ENCODE measurements at regions not wholly inside any gene's neighbourhood (a gene's known extent, or its start where the extent isn't known, plus 50 kb on each side); places are given as distances from the start of the nearest gene placed in this dataset.

GRCh38 chr5:121188849-121189248 lies 662.8 kb upstream of the FTMT start:
- H3K27ac ChIP-seq (ENCODE audit: low read depth, low read length): no peak overlapping the region
- H3K4me3 ChIP-seq (ENCODE audit: insufficient read depth, low read length): no peak overlapping the region
- no peaks in the 10 kb centered on the region for H3K4me1 ChIP-seq (ENCODE audit: insufficient read depth, low read length)
- no peak for TF ChIP-seq CTCF (IDR thresholded peaks at IDR 0.05; ENCODE audit: extremely low read depth, low read depth, low read length)
- no peak overlapping the region for H3K4me2 ChIP-seq (ENCODE audit: insufficient read depth, low read length)
- DNase-seq (ENCODE audit: insufficient read length, low spot score, missing footprints): no peak
- H3K9me3 ChIP-seq (ENCODE audit: low read depth, low read length): no peaks in the 10 kb centered on the region
- H4K20me1 ChIP-seq (ENCODE audit: insufficient read depth, low read length): no peaks in the 10 kb centered on the region
- no peaks in the 10 kb centered on the region for H3K36me3 ChIP-seq (ENCODE audit: insufficient read depth, low read length)
- no peaks in the 10 kb centered on the region for H3K79me2 ChIP-seq (ENCODE audit: insufficient read depth, low read length)
- no peaks in the 10 kb centered on the region for H3K27me3 ChIP-seq (ENCODE audit: insufficient read depth, low read length)
- H2AFZ ChIP-seq (ENCODE audit: low read length): no peak overlapping the region

GRCh38 chr5:121189342-121190305 lies 662.1 kb upstream of the FTMT start:
- H3K36me3 ChIP-seq (ENCODE audit: insufficient read depth, low read length): no peaks in the 10 kb centered on the region
- H3K27me3 ChIP-seq (ENCODE audit: insufficient read depth, low read length): no peaks in the 10 kb centered on the region
- no peak overlapping the region for H3K4me3 ChIP-seq (ENCODE audit: insufficient read depth, low read length)
- H2AFZ ChIP-seq (ENCODE audit: low read length): no peak overlapping the region
- H3K27ac ChIP-seq (ENCODE audit: low read depth, low read length): no peak overlapping the region
- H3K4me1 ChIP-seq (ENCODE audit: insufficient read depth, low read length): no peaks in the 10 kb centered on the region
- no peaks in the 10 kb centered on the region for H3K79me2 ChIP-seq (ENCODE audit: insufficient read depth, low read length)
- H3K9me3 ChIP-seq (ENCODE audit: low read depth, low read length): no peaks in the 10 kb centered on the region
- DNase-seq (ENCODE audit: insufficient read length, low spot score, missing footprints): peak; percentile 0
- no peaks in the 10 kb centered on the region for H4K20me1 ChIP-seq (ENCODE audit: insufficient read depth, low read length)
- TF ChIP-seq CTCF (IDR thresholded peaks at IDR 0.05; ENCODE audit: extremely low read depth, low read depth, low read length): no peak
- H3K4me2 ChIP-seq (ENCODE audit: insufficient read depth, low read length): no peak overlapping the region

GRCh38 chr5:121199216-121199999 lies 652.3 kb upstream of the FTMT start:
- Histone ChIP-seq H3K79me2 (ENCODE audit: insufficient read depth, low read length) (no peaks in the 10 kb centered on the region), H2AFZ (ENCODE audit: low read length) (peak overlapping the region; percentile 16), H4K20me1 (ENCODE audit: insufficient read depth, low read length) (no peaks in the 10 kb centered on the region), H3K27ac (ENCODE audit: low read depth, low read length) (no peak overlapping the region), H3K4me3 (ENCODE audit: insufficient read depth, low read length) (peak overlapping the region; percentile 54), H3K27me3 (ENCODE audit: insufficient read depth, low read length) (no peaks in the 10 kb centered on the region), H3K4me2 (ENCODE audit: insufficient read depth, low read length) (peak overlapping the region; percentile 68), H3K36me3 (ENCODE audit: insufficient read depth, low read length) (no peaks in the 10 kb centered on the region), H3K4me1 (ENCODE audit: insufficient read depth, low read length) (peaks cover 5% of the 10 kb centered on the region), H3K9me3 (ENCODE audit: low read depth, low read length) (no peaks in the 10 kb centered on the region)
- no peak for TF ChIP-seq CTCF (IDR thresholded peaks at IDR 0.05; ENCODE audit: extremely low read depth, low read depth, low read length)
- DNase-seq (ENCODE audit: insufficient read length, low spot score, missing footprints): peak; percentile 38

GRCh38 chr5:121218086-121218485 lies 633.6 kb upstream of the FTMT start:
- H4K20me1 ChIP-seq (ENCODE audit: insufficient read depth, low read length): no peaks in the 10 kb centered on the region
- H2AFZ ChIP-seq (ENCODE audit: low read length): no peak overlapping the region
- no peak for TF ChIP-seq CTCF (IDR thresholded peaks at IDR 0.05; ENCODE audit: extremely low read depth, low read depth, low read length)
- no peaks in the 10 kb centered on the region for H3K9me3 ChIP-seq (ENCODE audit: low read depth, low read length)
- H3K4me1 ChIP-seq (ENCODE audit: insufficient read depth, low read length): no peaks in the 10 kb centered on the region
- H3K27ac ChIP-seq (ENCODE audit: low read depth, low read length): no peak overlapping the region
- no peaks in the 10 kb centered on the region for H3K27me3 ChIP-seq (ENCODE audit: insufficient read depth, low read length)
- H3K79me2 ChIP-seq (ENCODE audit: insufficient read depth, low read length): no peaks in the 10 kb centered on the region
- no peak overlapping the region for H3K4me2 ChIP-seq (ENCODE audit: insufficient read depth, low read length)
- no peak overlapping the region for H3K4me3 ChIP-seq (ENCODE audit: insufficient read depth, low read length)
- DNase-seq (ENCODE audit: insufficient read length, low spot score, missing footprints): no peak
- H3K36me3 ChIP-seq (ENCODE audit: insufficient read depth, low read length): no peaks in the 10 kb centered on the region

Data from osteoblast (primary cell).